CD1c-positive myeloid dendritic cell (primary cell): ENCODE measurements at regions not wholly inside any gene's neighbourhood (a gene's known extent, or its start where the extent isn't known, plus 50 kb on each side); places are given as distances from the start of the nearest gene placed in this dataset.

ENCODE experiments used
- DNase-seq: peaks from one replicate; pipeline ENCODE4 v3.0.0-alpha.2; 2016; ENCODE audit errors: extremely low spot score

- DNase-seq, result no peak
Observed at GRCh38 chr18:68467329-68467728, 247.6 kb downstream of the TMX3 start.

- no peak for DNase-seq
Observed at GRCh38 chr18:68466672-68467071, 248.2 kb downstream of the TMX3 start.

GRCh38 chr18:68462766-68463165 lies 252.1 kb downstream of the TMX3 start:
- DNase-seq, result no peak

GRCh38 chr18:68462148-68462547 lies 252.8 kb downstream of the TMX3 start:
- DNase-seq, result no peak

- no peak for DNase-seq
Observed at GRCh38 chr18:68461481-68462018, 253.4 kb downstream of the TMX3 start.

- no peak for DNase-seq
Observed at GRCh38 chr18:68459968-68460367, 254.9 kb downstream of the TMX3 start.

- no peak for DNase-seq
Observed at GRCh38 chr18:68456985-68457384, 257.9 kb downstream of the TMX3 start.

GRCh38 chr18:68455229-68455603 lies 259.7 kb downstream of the TMX3 start:
- DNase-seq, result no peak

- DNase-seq, result no peak
Observed at GRCh38 chr18:68454511-68455228, 260.2 kb downstream of the TMX3 start.

GRCh38 chr18:68449292-68449691 lies 265.6 kb downstream of the TMX3 start:
- no peak for DNase-seq

GRCh38 chr18:68448736-68449135 lies 266.2 kb downstream of the TMX3 start:
- DNase-seq, result no peak

- DNase-seq, result no peak
Observed at GRCh38 chr18:68447286-68447685, 267.6 kb downstream of the TMX3 start.

GRCh38 chr18:68445668-68446426 lies 269.1 kb downstream of the TMX3 start:
- DNase-seq, result no peak

- DNase-seq, result no peak
Observed at GRCh38 chr18:68445136-68445535, 269.8 kb downstream of the TMX3 start.

- no peak for DNase-seq
Observed at GRCh38 chr18:68441241-68441640, 273.7 kb downstream of the TMX3 start.

- no peak for DNase-seq
Observed at GRCh38 chr18:68440433-68440832, 274.5 kb downstream of the TMX3 start.

- DNase-seq, result no peak
Observed at GRCh38 chr18:68439642-68440041, 275.3 kb downstream of the TMX3 start.

GRCh38 chr18:68438983-68439382 lies 275.9 kb downstream of the TMX3 start:
- no peak for DNase-seq

- no peak for DNase-seq
Observed at GRCh38 chr18:68438536-68438935, 276.4 kb downstream of the TMX3 start.

GRCh38 chr18:68436485-68436884 lies 278.4 kb downstream of the TMX3 start:
- DNase-seq, result peak; percentile 1

GRCh38 chr18:68435581-68435980 lies 279.3 kb downstream of the TMX3 start:
- no peak for DNase-seq

- no peak for DNase-seq
Observed at GRCh38 chr18:68431922-68432198, 283.0 kb downstream of the TMX3 start.
